Colon (tissue), 2 donors: ENCODE measurements at regions not wholly inside any gene's neighbourhood (a gene's known extent, or its start where the extent isn't known, plus 50 kb on each side); places are given as distances from the start of the nearest gene placed in this dataset.

Source experiments
- FAIRE-seq: peaks from 2 replicates; lab custom pipeline; 2012; peaks lifted over from hg19 to GRCh38; lab: Jason Lieb, UNC
- donor health status: control.
- donor health status: control.

- no peak for FAIRE-seq
Observed at GRCh38 chr15:70199540-70200410, 102.1 kb upstream of the TLE3 start.

DNA sequence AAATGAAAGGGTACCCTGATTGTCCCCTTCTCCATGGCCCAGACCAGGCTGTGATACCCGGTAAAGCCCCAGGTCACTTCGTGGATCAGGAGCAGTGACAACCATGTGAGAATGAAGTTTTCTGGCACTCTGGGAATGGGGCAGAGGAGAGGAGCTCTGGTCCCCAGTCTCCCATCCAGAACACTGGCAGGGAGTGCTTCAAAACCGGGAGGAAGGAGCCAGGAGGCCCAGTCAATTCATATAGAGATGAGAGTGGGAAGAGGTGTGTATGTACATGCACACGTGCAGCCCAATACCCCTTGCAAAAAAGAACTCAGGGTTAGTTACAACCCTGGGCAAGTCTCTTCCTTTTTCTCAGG is 101.4 kb upstream of the TLE3 start:
- no peak for FAIRE-seq

DNA sequence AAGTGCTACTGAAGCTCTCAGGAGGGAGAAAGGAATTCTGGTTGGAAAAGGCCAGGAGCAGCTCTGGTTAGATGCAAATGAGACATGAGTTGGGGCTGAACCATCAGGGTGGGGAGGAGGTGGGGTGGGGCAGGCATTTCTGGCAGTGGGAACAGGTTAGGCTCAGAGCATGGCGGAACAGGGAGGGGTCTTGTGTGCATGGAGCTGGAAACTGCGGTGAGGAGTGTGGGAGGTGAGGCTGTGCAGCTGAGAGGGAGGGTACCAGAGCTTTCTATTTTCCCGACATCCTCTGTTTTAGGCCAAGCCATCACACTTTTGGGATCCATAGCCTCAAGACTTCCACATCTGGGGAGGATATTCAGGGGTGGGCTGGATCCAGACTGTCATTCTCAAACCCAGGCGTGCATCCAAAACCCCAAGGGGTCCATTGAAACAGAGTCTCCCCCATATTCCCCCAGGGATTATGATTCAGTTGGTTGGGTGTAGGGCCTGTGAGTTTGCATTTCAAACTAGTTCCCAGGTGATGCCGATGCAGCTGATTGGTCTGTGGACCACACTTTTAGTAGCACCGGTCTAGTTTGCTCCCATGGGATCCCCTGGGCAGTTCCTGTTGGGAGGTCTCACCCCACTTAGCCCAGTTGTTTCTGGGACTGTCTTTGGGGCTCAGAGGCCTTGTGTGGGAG is 100.9 kb upstream of the TLE3 start:
- no peak for FAIRE-seq

DNA sequence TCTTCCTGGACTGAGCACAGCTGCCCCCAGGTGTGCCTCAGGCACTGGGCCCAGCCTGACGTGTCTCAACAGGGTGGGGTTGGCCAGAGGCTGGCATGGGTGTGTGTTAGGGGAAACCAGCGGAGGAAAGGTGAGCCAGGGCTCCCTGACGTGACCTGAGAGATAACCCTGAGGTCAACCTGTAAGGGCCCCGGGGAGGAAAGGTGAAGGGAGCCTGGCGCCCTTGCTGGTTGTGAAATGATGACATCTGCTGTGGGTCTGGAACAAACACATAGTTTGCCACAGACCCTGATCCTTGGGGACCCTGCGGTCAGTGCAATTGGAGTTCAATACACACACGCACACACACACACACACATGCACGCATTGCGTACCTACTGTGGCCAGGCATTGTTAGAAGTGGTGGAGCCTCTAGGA is 100.2 kb upstream of the TLE3 start:
- FAIRE-seq, result no peak

DNA sequence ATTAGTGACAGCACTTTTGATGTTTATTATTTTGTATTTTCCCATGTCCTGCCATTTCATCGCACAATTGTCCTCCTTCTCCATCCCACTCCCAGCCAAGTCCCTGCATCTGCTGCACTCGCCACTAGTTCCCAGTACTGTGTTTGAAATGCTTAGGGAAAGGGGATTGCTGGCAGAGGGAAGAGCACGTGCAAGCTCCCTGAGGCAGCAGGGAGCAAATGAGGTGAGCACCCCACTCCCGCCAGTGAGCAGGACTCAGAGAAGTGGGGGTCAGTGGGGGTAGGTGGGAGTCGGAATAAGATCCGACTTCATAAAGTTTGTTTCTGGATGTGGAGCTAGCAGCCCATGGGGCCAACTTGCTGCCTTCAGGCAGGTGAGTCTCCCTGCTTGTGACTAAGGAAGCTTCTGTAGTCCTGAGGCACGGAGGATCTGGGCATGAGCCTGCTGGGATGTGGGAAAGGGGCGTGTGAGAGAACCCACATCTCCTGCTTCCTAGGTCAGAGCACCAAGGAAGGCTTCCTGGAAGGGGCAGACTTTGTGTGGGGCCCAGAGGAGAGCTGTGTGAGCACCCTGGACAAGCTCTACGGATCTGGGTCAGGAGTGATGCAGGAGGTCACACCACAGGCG is 99.7 kb upstream of the TLE3 start:
- FAIRE-seq, result no peak

DNA sequence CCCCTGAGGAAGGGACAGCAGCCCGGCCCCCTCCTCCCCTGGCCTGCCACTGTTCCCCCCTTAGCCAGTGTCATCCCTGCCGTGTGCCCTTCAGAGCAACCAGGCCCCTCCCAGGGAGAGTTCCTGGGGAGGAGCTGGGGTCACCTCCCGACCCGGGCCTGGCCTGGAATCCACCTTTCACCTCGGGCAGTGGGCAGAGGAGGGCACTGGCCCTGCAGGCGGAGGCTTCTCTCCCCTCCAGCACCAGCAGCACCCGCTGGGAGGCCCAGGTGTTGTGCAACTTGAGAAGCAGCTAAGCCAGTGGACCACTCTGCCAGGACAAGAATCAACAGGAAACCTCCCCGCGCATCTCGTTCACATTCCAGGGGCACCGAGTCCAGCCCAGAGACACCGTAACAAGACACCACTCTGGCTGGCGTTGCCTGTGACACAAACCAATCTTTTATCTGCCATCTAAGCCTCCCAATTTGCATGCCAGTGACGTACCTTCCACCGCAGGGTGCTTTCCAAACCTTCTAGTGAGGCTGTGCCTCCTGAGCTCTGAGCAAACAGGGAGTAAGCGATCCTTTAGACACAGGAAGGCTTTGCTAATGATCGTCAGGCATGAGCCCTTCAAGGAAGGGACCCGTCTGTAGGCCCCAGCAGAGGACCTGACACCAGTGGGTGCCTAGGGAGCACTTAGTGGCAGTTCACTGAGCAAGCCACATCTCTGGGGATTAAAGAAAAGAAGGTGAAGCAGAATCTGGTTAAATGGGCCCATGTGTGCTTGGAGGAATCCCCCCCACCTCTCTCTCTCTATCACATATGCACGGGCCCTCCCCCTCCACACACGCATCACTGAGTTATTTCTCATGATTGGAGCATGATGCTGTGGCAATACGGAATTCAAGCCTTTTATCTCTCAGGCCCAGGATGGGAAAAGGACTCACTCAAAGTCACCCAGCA is 98.9 kb upstream of the TLE3 start:
- FAIRE-seq, result no peak

DNA sequence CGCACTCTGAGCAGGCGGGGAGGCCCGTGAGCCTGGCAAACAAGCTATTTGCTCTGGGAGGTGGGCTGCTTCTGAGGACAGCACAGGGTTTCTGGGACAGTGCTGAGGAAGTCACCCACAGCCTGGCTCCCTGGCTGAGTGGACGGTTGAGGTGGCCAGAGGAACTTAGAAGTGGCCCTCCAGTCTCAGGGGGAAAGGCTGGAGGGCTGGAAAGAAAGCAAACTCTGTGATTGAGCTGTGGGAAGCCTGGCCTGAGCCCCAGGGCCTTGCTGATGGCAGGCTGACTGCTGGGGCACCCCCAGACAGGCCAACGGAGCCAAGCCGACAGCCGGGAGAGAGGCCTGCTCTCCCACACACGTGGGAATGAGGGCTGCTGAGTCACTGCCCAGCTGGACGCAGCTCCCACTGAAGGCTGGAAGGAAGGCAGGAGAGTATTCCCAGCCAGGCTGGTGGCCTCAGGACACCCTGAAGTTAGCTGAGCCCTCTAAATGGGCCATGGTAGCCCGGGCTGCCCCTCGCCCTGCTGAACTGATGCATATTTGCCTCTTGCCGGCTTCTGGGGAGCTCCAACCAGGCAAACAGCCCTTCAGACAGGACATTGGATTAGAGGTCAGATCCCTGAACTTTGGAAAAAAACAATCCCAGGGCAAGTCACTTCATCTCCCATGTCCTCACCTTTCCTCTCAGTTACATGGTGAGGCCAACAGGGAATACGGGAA is 98.0 kb upstream of the TLE3 start:
- FAIRE-seq, result no peak

GRCh38 chr15:70195171-70195570 is 97.5 kb upstream of the TLE3 start:
- FAIRE-seq, result no peak

- no peak for FAIRE-seq
Observed at GRCh38 chr15:70194266-70194665, 96.5 kb upstream of the TLE3 start.

GRCh38 chr15:70193734-70194133 is 96.0 kb upstream of the TLE3 start:
- FAIRE-seq, result no peak

DNA sequence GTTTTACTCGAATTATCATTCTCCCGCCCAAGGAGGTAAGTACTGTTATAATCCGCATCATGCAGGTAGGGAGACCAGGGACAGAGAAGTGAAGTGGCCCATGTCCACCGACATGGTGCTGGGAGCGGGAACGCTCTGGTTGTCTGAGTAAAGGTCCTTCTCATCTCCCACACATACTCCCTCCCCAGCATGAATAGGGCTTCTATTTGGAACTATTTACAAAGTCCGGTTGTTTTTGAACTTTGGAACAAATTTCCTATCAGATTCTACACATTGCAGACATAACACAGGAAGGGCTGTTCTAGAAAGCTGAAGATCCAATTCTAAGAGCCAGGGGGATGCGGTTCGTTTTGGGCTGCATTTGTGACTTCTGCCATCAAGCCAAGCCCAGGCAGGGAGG is 94.8 kb upstream of the TLE3 start:
- no peak for FAIRE-seq

GRCh38 chr15:70192041-70192440 is 94.3 kb upstream of the TLE3 start:
- no peak for FAIRE-seq

DNA sequence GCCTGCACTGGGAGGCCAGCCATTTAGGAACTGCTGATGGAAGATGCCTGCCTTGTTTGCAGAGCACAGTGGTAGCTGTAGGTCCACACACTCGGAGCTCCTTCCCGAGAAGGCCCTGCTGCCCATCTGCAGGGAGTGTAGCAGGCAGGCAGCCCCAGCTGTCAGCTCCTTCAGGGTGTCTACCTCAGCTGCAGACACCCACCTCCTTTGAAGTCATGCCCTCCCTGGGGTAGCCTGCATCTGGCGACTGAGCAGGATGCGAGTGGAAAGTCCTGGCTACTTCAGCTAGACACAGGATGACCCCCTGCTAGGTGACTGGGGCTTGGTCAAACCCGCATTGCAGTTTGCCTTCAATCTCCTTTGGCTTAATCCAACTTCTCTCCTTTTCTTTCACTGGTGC is 93.2 kb upstream of the TLE3 start:
- FAIRE-seq, result no peak

DNA sequence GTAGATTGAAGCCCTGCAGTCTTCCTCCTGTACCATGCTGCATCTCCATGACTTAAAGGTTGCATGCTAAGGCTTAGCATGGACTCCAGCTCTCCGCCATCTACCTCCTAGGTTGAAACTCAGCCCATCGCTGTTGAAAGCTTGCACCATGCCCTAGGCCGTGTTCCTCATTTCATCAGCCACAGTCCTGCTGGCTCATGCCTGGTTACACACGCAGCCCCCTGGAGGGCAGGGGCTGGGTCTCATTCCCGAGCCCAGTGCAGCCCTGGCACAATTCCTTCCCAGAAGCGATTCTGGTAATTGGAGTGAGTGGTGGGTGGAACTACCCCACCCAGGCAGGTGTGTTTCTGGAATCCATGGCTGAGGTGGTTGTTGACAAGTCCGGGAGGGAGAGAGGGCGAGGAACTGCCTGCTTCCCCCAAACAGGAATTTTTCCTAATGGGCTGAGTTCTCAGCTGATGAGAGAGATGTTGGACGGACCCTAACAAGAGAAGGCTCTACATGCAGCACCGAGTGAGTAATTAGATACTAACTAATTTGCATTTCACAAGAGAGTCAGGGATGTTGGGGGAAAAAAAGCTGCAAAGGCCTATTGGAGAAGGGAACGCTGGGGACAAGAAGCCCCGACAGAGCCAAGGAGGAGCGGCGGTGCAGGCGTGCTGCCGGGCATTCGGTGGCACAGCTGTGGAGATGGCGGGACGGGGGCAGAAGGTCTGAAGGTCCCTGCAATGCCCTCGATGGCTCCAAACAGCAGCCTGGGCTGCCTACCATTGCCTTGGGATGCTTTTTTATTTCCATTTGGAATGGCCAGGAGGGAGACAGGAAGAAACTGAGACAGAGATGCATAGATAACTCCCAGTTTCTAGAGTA is 92.3 kb upstream of the TLE3 start:
- no peak for FAIRE-seq

DNA sequence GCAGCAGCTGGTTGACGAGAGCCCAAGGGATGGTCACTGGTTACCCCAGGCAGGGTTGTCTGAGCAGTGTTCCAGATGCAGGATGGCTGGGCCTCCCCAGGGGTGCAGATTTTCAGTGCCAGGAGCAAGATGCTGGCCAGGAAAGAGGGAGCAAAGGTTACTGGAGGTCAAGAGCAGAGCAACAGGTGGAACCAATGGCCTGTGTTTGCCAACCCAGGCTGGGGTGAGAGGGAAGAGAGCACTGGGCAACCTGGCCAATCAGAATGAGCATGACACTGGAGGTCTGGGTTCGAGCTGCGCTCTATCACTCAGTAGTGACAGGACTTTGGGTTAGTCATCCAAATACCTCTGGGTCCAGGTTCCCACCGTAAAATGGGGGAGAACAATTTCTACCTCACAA is 90.6 kb upstream of the TLE3 start:
- no peak for FAIRE-seq

GRCh38 chr15:70187331-70187730 is 89.6 kb upstream of the TLE3 start:
- FAIRE-seq, result no peak

GRCh38 chr15:70186152-70186551 is 88.4 kb upstream of the TLE3 start:
- no peak for FAIRE-seq

GRCh38 chr15:70185251-70185711 is 87.6 kb upstream of the TLE3 start:
- no peak for FAIRE-seq

DNA sequence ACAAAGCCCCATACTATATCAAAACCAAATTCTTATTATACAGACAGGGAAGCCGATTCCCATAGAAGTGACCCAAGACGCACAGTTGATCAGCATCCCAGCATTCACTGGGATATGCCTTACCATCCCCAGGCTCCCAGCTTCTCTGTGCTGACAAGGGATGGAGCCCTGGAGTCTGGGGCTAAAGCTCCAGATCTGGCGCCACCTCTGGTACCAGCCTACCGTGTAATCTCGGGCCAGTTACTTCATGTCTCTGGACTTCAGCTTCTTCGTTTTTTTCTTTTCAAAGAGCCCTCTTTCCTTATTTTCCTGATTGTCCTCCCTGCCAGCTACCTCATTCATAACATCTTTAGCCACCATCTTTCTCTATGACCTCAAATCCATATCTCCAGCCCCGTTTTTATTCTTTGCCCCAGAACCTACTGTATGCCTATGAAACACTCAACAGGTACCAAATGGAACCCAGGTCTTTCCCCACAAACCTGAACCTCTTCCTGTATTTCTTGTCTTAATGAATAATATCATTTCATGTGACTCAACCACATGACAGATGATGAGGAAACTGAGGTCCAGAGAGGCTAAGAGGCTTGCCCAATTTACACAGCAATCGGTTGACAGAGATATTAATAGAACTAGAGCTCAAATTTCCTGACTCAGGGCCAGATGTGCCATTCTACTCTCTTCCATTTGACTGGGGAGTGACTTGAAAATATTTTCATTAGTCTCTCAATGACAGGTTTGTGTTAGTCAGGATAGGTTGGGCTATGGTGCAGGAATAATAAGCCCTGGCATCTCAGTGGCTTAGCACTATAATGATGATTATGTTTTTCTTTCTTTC is 85.4 kb upstream of the TLE3 start:
- FAIRE-seq, result no peak
